Fibroblast of the conjunctiva (primary cell): ENCODE measurements at regions not wholly inside any gene's neighbourhood (a gene's known extent, or its start where the extent isn't known, plus 50 kb on each side); places are given as distances from the start of the nearest gene placed in this dataset.

Experiments used
- DNase-seq: peaks from one replicate; pipeline ENCODE4 v3.0.0-alpha.2; 2010; ENCODE audit warnings: low read depth

DNA sequence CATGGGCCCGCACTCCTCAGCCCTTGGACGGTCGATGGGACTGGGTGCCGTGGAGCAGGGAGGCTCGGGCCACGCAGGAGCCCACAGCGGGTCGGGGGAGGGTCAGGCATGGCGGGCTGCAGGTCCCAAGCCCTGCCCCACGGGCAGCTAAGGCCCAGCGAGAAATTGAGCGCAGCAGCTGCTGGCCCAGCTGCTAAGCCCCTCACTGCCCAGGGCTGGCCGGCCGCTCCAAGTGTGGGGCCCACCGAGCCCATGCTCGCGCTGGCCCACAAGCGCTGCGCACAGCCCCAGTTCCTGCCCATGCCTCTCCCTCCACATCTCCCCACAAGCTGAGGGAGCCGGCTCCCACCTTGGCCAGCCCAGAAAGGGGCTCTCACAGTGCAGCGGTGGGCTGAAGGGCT, 259.4 kb downstream of the VGLL3 start:
- DNase-seq: no peak

DNA sequence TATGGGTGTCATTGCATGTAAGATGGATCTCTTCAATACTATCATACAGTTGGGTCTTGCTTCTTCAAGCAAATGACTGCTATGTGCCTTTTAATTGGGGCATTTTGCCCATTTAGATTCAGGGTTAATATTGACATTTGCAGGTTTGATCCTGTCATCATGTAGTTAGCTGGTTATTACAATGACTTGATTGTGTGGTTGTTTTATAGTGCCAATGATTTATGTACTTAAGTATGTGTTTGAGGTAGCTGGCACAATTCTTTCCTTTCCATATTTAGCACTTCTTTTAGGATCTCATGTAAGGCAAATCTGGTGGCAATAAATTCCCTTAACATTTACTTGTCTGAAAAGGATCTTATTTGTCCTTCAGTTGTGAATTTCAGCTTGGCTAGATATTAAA, 267.5 kb downstream of the VGLL3 start:
- no peak for DNase-seq

- DNase-seq: no peak
Measured at GRCh38 chr3:86711634-86712033, 279.3 kb downstream of the VGLL3 start.

GRCh38 chr3:86708893-86709292, 282.1 kb downstream of the VGLL3 start:
- no peak for DNase-seq

GRCh38 chr3:86702381-86702958, 288.5 kb downstream of the VGLL3 start:
- DNase-seq: no peak

- no peak for DNase-seq
Measured at GRCh38 chr3:86695752-86696151, 295.2 kb downstream of the VGLL3 start.

- no peak for DNase-seq
Measured at GRCh38 chr3:86673991-86674390, 317.0 kb downstream of the VGLL3 start.

DNA sequence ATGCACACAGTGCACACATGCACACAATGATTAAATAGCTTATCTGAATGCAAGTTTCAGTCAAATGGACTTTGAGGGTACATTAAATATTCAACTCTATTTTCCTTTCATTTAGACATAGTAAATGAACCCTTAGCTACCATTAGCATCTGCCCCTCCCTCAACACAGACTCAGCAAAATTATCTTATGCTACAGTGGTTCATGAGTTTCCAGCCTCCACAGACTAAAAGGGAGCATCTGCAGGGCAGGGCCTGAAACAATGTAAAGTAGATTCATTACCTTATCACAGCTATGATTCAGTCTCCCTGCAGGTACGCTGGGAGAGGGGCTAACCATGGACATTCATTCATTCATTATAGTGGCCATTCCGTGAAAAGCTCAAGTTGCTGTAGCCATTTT, 329.1 kb downstream of the VGLL3 start:
- DNase-seq: no peak

GRCh38 chr3:86658876-86659275, 332.1 kb downstream of the VGLL3 start:
- no peak for DNase-seq

DNA sequence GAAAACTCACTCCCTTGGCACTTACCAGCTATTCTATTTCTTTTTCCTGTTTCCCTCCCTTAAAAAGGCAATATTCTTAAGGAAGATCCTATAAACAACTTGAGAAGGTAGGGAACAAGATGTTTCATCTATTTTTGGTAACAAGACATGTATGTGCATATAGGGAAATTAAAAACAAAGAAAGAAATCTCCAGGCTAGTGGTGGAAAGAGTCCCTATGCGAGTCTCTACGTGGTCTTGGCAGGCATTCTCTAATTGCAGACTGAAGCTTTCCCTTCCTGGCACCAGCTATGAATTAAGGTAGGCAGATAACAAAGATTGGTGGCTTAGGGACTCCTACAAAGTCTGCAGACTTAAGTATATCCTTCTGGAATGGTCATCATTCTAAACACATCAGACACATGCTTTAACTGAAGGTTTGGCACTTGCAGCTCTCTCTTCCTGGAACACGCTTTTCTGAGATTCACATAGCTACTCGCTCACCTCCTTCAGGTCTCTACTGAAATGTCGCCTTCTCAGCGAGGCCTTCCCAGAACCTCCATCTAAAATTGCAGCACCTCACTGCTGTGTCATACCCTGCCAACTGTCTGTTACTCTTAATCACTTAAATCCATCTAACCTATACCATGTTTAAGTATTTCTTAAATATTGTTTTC, 336.0 kb downstream of the VGLL3 start:
- DNase-seq: no peak

GRCh38 chr3:86653661-86654205, 337.2 kb downstream of the VGLL3 start:
- no peak for DNase-seq

DNA sequence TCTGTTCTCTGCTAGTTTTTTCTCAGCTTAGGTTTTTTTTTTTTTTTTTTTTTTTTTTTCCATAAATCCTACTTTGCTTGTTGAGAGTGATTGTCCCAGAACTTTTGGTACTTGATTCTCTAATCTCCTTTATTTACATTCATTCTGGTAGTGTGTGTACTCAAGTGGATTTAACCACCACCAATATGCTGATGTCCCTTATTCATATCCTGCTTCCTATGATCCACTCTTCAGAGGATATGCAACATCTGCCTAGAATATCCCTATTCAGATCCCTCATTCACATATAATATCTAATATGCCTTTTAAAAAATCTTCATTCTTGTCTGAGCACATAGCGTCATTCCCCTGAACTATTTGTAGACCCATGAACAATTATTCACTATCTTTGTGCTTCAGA, 342.9 kb downstream of the VGLL3 start:
- no peak for DNase-seq

- DNase-seq: no peak
Measured at GRCh38 chr3:86645756-86646155, 345.2 kb downstream of the VGLL3 start.

GRCh38 chr3:86634361-86634760, 356.6 kb downstream of the VGLL3 start:
- DNase-seq: no peak

DNA sequence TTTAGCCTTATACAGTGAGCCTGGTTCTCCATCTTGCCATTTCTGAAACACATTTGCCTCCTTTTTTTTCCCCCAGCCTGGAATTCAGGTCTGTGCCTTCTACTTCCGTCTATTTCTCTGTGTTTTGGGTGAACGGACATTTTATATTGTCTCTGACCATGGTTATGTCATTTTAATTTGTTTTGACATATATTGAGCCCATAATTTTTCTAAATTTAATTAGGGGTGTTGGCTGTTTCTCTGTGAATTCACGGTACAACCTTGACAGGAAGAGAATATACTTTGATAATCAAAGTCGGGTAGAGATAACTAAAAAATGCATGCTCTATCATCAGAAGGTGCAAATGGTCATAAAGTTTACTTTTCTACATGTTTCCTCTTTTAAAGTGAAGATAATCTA, 361.4 kb downstream of the VGLL3 start:
- no peak for DNase-seq

DNA sequence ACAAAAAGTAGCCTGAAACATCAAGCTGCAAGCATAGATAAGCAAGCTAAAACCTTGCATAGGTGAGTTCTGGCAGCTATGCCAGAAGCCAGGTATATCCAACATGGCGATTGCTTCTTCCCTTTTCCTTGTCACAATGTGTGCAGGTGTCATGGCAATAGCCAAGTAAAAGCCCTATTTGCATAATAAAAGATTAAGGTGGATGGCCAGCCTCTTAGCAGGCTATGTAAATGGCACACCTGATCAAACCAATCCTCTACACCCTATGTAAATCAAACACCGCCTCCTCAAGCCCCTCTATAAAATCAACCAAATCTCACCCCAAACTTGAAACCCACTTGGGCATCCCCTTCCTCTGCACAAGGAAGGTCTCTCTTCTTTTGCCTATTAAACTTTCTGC, 366.8 kb downstream of the VGLL3 start:
- no peak for DNase-seq

GRCh38 chr3:86618706-86619105, 372.2 kb downstream of the VGLL3 start:
- no peak for DNase-seq

DNA sequence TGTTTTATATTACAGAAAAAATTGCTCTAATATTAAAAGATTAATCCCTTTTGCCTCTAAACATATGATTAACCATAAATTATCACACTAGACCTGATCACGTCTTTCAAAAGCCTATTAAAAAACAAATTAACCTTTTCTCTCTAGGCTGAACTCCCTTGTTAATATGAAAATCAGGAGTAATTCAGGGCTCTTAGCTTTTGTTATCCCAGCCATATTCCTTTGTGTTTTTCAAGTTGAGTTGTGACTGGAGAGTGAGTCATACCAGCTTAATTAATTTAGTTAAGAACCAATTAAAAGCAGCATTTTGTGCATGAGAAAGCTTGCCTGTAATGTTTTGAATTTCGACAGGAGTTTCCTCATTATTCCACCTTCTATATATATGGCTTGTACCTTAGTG, 385.8 kb downstream of the VGLL3 start:
- no peak for DNase-seq

- DNase-seq: no peak
Measured at GRCh38 chr3:86595696-86596095, 395.3 kb downstream of the VGLL3 start.

GRCh38 chr3:86594838-86595237, 396.1 kb downstream of the VGLL3 start:
- DNase-seq: no peak

DNA sequence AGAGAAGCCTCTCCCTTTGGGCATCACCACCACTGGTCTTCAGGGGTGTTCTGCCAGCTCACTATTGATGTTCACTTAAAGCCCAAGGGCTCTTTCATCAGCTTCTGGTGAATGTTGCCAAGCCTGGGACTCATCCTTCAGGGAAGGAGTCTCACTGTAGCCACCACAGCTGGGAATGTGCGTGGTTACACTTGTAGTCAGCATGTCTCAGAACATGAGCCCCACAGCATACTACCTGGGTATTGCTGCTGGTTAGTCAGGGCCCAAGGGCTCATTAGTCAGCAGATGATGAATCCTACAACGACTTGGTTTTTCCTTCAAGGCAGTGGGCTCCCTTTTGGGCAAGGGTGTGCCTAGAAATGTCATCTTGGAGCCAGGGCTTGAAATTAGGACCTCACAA, 412.9 kb downstream of the VGLL3 start:
- no peak for DNase-seq

DNA sequence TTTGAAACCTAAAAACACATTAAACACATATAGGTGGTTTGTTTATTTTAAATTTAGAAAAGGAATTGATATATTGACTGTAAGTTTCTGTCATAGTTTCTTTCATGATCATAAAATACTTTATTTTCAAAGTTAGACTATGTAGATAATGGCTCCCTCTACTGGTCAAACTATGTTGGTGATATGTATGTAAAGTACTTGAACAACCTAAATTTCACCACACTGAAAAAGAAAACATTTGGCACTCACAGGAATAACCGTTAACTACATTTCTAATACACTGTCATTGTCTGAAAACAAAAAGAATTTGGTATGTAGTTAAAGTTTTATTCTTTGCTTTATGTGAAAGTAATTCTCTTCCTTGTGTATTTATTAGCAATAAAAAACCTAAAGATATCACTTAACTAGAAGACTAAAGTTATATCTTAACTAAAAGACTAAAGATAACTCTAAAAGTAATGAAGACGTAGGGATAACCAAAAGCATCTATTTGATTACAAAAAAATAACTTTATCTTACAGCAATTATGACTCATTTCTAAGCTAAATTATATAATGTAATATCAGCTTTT, 427.5 kb downstream of the VGLL3 start:
- peak; percentile 22 for DNase-seq

DNA sequence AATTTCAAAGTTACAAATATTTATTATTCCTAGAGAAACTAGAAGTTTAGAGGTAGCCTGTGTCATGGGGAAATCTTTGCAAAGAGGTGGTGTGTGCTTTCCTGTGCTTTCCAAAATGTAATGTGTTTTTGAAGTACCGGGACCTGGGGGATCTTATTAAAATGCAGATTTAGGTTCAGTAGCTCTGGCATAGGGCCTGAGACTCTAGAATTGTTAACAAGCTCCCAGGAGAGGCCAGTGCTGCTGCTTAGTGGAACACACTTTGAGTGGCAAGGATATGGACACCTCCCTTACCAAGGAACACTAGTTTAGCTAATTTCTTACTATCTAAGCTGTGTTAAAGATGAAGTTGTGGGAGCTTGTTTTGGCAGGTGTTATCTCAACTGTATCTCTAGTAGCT, 428.9 kb downstream of the VGLL3 start:
- DNase-seq: no peak

DNA sequence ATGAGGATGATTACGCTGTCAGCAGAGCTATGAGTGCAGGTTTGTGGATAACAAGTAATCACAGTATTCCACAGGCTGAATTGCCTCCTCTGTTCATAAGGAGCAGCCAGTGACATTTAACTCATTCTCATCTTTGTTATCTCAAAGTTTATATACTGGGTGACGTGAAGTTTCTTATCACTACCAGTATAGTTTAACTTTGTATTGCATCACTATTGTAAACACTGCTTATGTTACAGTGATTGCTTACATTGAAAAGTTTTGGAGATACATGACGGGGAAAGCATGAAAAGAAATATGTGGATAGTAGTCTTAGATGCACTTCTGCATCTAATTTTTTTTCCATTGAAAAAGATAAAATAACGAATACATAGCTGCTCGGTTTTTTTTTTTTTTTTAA, 429.7 kb downstream of the VGLL3 start:
- DNase-seq: no peak
